ENCODE measurements at regions not wholly inside any gene's neighbourhood (a gene's known extent, or its start where the extent isn't known, plus 50 kb on each side); places are given as distances from the start of the nearest gene placed in this dataset.
"Not testable (repeated sequence)": the region's sequence is repeated elsewhere in the genome, so short reads cannot be mapped to it uniquely, and the experiment has no call there.

DNA sequence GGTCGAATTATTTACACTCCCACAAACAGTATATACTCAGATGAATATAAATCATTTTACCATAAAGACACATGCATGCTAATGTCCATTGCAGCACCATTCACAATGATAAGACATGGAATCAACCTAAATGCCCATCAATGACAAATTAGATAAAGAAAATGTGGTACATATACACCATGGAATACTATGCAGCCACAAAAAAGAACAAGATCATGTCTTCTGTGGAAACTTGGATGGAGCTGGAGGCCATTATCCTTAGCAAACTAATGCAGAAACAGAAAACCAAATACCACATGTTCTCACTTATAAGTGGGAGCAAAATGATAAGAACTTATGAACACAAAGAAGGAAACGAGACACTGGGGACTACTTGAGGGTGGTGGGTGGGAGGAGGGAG lies 125.3 kb downstream of the CD83 start:
- TF ChIP-seq, protein P1, sequence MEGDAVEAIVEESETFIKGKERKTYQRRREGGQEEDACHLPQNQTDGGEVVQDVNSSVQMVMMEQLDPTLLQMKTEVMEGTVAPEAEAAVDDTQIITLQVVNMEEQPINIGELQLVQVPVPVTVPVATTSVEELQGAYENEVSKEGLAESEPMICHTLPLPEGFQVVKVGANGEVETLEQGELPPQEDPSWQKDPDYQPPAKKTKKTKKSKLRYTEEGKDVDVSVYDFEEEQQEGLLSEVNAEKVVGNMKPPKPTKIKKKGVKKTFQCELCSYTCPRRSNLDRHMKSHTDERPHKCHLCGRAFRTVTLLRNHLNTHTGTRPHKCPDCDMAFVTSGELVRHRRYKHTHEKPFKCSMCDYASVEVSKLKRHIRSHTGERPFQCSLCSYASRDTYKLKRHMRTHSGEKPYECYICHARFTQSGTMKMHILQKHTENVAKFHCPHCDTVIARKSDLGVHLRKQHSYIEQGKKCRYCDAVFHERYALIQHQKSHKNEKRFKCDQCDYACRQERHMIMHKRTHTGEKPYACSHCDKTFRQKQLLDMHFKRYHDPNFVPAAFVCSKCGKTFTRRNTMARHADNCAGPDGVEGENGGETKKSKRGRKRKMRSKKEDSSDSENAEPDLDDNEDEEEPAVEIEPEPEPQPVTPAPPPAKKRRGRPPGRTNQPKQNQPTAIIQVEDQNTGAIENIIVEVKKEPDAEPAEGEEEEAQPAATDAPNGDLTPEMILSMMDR (IDR thresholded peaks at IDR 0.05; ENCODE audit: insufficient read depth, low read depth, low read length): not testable (repeated sequence)
- TF ChIP-seq EZH2 (IDR thresholded peaks at IDR 0.05; ENCODE audit: insufficient read depth, low read length): not testable (repeated sequence)
